SU-DHL-6 (cell line): ENCODE measurements at regions not wholly inside any gene's neighbourhood (a gene's known extent, or its start where the extent isn't known, plus 50 kb on each side); places are given as distances from the start of the nearest gene placed in this dataset.

Experiments used
- H2AFZ ChIP-seq: fragments of 200-600 bp; sonication (generic); 2 replicates; pipeline ENCODE4 v1.6.1; 2014; ENCODE audit warnings: low read depth, mild to moderate bottlenecking, moderate library complexity, mixed read lengths, antibody characterized with exemption, low read length; ENCODE audit not compliant: severe bottlenecking
- H3F3A ChIP-seq: fragments of 200-600 bp; shearing (Covaris generic); 2 replicates; pipeline ENCODE4 v1.6.0; 2016; ENCODE audit warnings: antibody characterized with exemption, mild to moderate bottlenecking; ENCODE audit not compliant: insufficient read depth
- H3K27ac ChIP-seq: fragments of 200-600 bp; sonication (generic); 2 replicates; pipeline ENCODE4 v1.5.1; 2016; ENCODE audit warnings: low read depth, mild to moderate bottlenecking, low read length, moderate library complexity, mixed read lengths
- H3K27me3 ChIP-seq: fragments of 200-600 bp; sonication (generic), shearing (Covaris generic); 2 replicates; pipeline ENCODE4 v1.6.0; 2014; ENCODE audit warnings: mild to moderate bottlenecking, low read length
- H3K36me3 ChIP-seq: fragments of 200-600 bp; sonication (generic); 2 replicates; pipeline ENCODE4 v1.6.1; 2014; ENCODE audit warnings: mild to moderate bottlenecking, low read length, mixed read lengths
- H3K4me2 ChIP-seq: fragments of 300-600, 200-600 bp; shearing (Covaris generic), sonication (generic); 2 replicates; pipeline ENCODE4 v1.6.0; 2014; ENCODE audit warnings: low read length, low read depth, mild to moderate bottlenecking; ENCODE audit not compliant: poor library complexity, severe bottlenecking
- H3K4me3 ChIP-seq: fragments of 200-600 bp; sonication (generic); 2 replicates; pipeline ENCODE4 v1.5.1; 2014; ENCODE audit warnings: antibody characterized with exemption, low read length, mild to moderate bottlenecking, mixed read lengths; ENCODE audit not compliant: insufficient read depth, poor library complexity, severe bottlenecking
- H3K79me2 ChIP-seq: fragments of 200-600 bp; sonication (generic); 2 replicates; pipeline ENCODE4 v1.6.1; 2014; ENCODE audit warnings: mild to moderate bottlenecking, low read length, moderate library complexity; ENCODE audit not compliant: insufficient read depth
- H3K9ac ChIP-seq: fragments of 200-600 bp; sonication (generic); 2 replicates; pipeline ENCODE4 v1.7.0; 2014; ENCODE audit warnings: mild to moderate bottlenecking, low read length
- H3K9me2 ChIP-seq: fragments of 200-600 bp; sonication (generic); replicated peaks from 2 replicates; pipeline ENCODE4 v1.6.1; 2014; ENCODE audit warnings: low read length; ENCODE audit not compliant: insufficient read depth
- H3K9me3 ChIP-seq: fragments of 200-600 bp; sonication (generic); 2 replicates; pipeline ENCODE4 v1.6.1; 2014; ENCODE audit warnings: low read length, mixed read lengths; ENCODE audit not compliant: insufficient read depth
- H4K20me1 ChIP-seq: fragments of 200-600 bp; sonication (generic); 2 replicates; pipeline ENCODE4 v1.6.1; 2014; ENCODE audit warnings: low read depth, mild to moderate bottlenecking, antibody characterized with exemption, low read length, moderate library complexity, mixed read lengths
- EZH2phosphoT487 ChIP-seq: fragments of 200-600 bp; sonication (generic), shearing (Covaris generic); conservative IDR thresholded peaks from 2 replicates; pipeline ENCODE4 v1.6.1; 2018; ENCODE audit warnings: mild to moderate bottlenecking, antibody characterized with exemption, low read length, moderate library complexity, mixed read lengths
- TF ChIP-seq, protein P1 (sequence below): fragments of 200-600 bp; sonication (generic); IDR thresholded peaks from one replicate; pipeline ENCODE4 v1.5.1; 2017; ENCODE audit warnings: antibody characterized with exemption, mild to moderate bottlenecking, low read length, moderate library complexity; ENCODE audit not compliant: insufficient read depth, poor library complexity, severe bottlenecking

GRCh38 chr14:58961045-58961731, 227.3 kb upstream of the DAAM1 start:
- no peak overlapping the region for H2AFZ ChIP-seq
- no peaks in the 10 kb centered on the region for H3K9me3 ChIP-seq
- H4K20me1 ChIP-seq = no peaks in the 10 kb centered on the region
- H3K9ac ChIP-seq = no peak overlapping the region
- no peaks in the 10 kb centered on the region for H3K36me3 ChIP-seq
- no peak overlapping the region for H3K4me2 ChIP-seq
- H3K79me2 ChIP-seq = no peaks in the 10 kb centered on the region
- no peak for TF ChIP-seq EZH2phosphoT487
- TF ChIP-seq, protein P1, sequence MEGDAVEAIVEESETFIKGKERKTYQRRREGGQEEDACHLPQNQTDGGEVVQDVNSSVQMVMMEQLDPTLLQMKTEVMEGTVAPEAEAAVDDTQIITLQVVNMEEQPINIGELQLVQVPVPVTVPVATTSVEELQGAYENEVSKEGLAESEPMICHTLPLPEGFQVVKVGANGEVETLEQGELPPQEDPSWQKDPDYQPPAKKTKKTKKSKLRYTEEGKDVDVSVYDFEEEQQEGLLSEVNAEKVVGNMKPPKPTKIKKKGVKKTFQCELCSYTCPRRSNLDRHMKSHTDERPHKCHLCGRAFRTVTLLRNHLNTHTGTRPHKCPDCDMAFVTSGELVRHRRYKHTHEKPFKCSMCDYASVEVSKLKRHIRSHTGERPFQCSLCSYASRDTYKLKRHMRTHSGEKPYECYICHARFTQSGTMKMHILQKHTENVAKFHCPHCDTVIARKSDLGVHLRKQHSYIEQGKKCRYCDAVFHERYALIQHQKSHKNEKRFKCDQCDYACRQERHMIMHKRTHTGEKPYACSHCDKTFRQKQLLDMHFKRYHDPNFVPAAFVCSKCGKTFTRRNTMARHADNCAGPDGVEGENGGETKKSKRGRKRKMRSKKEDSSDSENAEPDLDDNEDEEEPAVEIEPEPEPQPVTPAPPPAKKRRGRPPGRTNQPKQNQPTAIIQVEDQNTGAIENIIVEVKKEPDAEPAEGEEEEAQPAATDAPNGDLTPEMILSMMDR = no peak
- no peak overlapping the region for H3K27ac ChIP-seq
- H3K9me2 ChIP-seq = no peaks in the 10 kb centered on the region
- H3K27me3 ChIP-seq = no peaks in the 10 kb centered on the region
- no peaks in the 10 kb centered on the region for H3F3A ChIP-seq
- no peak overlapping the region for H3K4me3 ChIP-seq

- no peak overlapping the region for H3K9ac ChIP-seq
- H3K27ac ChIP-seq = no peak overlapping the region
- no peaks in the 10 kb centered on the region for H3K79me2 ChIP-seq
- H3K4me3 ChIP-seq = no peak overlapping the region
- TF ChIP-seq EZH2phosphoT487 = no peak
- TF ChIP-seq, protein P1 = no peak
- H3F3A ChIP-seq = no peaks in the 10 kb centered on the region
- H3K36me3 ChIP-seq = no peaks in the 10 kb centered on the region
- no peaks in the 10 kb centered on the region for H4K20me1 ChIP-seq
- H3K9me3 ChIP-seq = no peaks in the 10 kb centered on the region
- H3K9me2 ChIP-seq = no peaks in the 10 kb centered on the region
- H2AFZ ChIP-seq = no peak overlapping the region
- no peak overlapping the region for H3K4me2 ChIP-seq
- H3K27me3 ChIP-seq = no peaks in the 10 kb centered on the region
Observed at GRCh38 chr14:58963873-58964597, 224.4 kb upstream of the DAAM1 start.

DNA sequence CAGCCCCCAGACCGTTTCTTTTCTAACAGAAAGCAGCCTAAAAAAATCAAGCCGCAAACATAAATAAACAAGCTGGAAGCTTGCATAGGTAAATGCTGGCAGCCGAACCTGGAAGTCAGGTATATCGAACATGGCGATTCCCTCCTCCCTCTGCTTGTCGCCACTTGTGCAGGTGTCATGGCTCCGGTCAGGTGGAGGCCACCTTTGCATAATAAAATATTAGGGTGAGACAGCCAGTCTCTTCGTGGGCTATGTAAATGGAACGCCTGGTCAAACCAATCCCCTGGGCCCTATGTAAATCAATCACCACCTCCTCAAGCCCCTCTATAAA, 223.9 kb upstream of the DAAM1 start:
- Histone ChIP-seq H3K79me2 (no peaks in the 10 kb centered on the region), H3K27me3 (no peaks in the 10 kb centered on the region), H2AFZ (no peak overlapping the region), H3K9me2 (no peaks in the 10 kb centered on the region), H3K9me3 (no peaks in the 10 kb centered on the region), H3F3A (no peaks in the 10 kb centered on the region), H3K4me3 (no peak overlapping the region), H4K20me1 (no peaks in the 10 kb centered on the region), H3K27ac (no peak overlapping the region), H3K36me3 (no peaks in the 10 kb centered on the region), H3K4me2 (no peak overlapping the region), H3K9ac (no peak overlapping the region)
- TF ChIP-seq, protein P1 = no peak
- no peak for TF ChIP-seq EZH2phosphoT487
